SU-DHL-6 (cell line): ENCODE measurements at regions not wholly inside any gene's neighbourhood (a gene's known extent, or its start where the extent isn't known, plus 50 kb on each side); places are given as distances from the start of the nearest gene placed in this dataset.

Experiments
- EZH2phosphoT487 ChIP-seq: fragments of 200-600 bp; sonication (generic), shearing (Covaris generic); conservative IDR thresholded peaks from 2 replicates; pipeline ENCODE4 v1.6.1; 2018; ENCODE audit warnings: mild to moderate bottlenecking, antibody characterized with exemption, low read length, moderate library complexity, mixed read lengths
- TF ChIP-seq, protein P1 (sequence below): fragments of 200-600 bp; sonication (generic); IDR thresholded peaks from one replicate; pipeline ENCODE4 v1.5.1; 2017; ENCODE audit warnings: antibody characterized with exemption, mild to moderate bottlenecking, low read length, moderate library complexity; ENCODE audit not compliant: insufficient read depth, poor library complexity, severe bottlenecking

DNA sequence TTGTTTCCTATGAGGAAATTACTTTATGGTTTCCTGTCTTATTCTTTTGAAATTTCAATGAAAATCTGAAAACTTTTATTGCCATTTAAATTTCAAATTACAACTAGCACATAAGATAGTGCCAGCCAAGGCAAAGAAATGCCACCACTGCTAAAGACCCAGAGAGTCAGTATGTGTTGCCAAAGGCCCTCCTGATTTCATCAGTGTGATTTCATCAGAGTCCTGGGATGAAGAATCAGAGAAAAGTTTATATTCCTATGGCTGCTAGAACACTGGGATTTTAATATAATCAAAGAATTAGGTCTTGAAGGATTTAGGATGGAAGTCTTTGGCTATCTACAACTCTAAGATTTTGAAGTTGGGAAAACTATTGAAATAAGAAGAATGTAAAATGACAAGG is 434.2 kb upstream of the CCDC54 start:
- TF ChIP-seq, protein P1, sequence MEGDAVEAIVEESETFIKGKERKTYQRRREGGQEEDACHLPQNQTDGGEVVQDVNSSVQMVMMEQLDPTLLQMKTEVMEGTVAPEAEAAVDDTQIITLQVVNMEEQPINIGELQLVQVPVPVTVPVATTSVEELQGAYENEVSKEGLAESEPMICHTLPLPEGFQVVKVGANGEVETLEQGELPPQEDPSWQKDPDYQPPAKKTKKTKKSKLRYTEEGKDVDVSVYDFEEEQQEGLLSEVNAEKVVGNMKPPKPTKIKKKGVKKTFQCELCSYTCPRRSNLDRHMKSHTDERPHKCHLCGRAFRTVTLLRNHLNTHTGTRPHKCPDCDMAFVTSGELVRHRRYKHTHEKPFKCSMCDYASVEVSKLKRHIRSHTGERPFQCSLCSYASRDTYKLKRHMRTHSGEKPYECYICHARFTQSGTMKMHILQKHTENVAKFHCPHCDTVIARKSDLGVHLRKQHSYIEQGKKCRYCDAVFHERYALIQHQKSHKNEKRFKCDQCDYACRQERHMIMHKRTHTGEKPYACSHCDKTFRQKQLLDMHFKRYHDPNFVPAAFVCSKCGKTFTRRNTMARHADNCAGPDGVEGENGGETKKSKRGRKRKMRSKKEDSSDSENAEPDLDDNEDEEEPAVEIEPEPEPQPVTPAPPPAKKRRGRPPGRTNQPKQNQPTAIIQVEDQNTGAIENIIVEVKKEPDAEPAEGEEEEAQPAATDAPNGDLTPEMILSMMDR: no peak
- no peak for TF ChIP-seq EZH2phosphoT487
